DMS53 (cell line): ENCODE measurements at regions not wholly inside any gene's neighbourhood (a gene's known extent, or its start where the extent isn't known, plus 50 kb on each side); places are given as distances from the start of the nearest gene placed in this dataset.
"Not testable (repeated sequence)": the region's sequence is repeated elsewhere in the genome, so short reads cannot be mapped to it uniquely, and the experiment has no call there.

Source experiments
- DNase-seq: peaks from one replicate; lab custom pipeline; 2025; lab: John Stamatoyannopoulos, UW

DNA sequence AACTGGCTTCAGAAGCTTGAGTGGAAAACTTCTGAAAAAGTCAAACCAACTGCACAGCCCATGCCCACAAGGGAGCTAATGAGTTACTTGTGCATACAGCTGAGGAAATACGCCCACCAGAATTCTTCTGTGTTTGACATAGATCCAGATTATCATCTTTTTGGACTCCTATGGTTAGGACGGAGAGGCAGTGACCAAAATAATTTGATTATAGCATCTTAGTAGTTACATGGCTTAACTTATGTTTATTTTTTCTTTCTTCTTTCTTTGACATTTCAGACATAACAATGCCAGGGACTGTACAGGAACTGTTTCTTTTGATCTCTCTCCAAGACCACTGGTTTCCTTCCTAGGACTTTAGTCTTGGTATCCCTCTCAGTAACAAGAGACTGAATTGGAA, 246.1 kb upstream of the RASGRP1 start:
- no peak for DNase-seq

DNA sequence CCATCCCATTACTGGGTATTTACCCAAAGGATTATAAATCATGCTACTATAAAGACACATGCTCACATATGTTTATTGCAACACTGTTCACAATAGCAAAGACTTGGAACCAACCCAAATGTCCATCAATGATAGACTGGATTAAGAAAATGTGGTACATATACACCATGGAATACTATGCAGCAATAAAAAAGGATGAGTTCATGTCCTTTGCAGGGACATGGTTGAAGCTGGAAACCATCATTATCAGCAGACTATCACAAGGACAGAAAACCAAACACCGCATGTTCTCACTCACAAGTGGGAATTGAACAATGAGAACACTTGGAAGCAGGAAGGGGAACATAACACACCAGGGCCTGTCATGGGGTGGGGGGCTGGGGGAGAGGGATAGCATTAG, 249.6 kb upstream of the RASGRP1 start:
- not testable (repeated sequence) for DNase-seq

DNA sequence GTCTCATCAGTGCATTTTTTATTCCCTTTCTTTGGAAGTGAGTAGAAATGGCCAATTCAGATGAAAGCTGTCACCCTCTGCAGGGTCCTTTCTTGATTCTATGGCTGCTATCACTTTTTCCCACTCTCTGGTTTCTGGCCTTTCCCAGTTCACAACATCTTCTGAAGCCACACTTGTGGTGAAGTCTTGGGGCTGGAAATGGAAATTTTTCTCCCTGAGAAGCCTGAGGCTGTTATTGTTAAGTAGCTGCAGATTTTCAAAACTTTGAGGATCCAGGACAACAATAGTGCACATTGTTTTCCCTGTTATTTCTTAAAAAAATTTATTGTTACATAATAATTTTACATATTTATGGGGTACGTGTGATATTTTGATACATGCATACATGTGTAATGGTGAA, 250.3 kb upstream of the RASGRP1 start:
- DNase-seq, result no peak

DNA sequence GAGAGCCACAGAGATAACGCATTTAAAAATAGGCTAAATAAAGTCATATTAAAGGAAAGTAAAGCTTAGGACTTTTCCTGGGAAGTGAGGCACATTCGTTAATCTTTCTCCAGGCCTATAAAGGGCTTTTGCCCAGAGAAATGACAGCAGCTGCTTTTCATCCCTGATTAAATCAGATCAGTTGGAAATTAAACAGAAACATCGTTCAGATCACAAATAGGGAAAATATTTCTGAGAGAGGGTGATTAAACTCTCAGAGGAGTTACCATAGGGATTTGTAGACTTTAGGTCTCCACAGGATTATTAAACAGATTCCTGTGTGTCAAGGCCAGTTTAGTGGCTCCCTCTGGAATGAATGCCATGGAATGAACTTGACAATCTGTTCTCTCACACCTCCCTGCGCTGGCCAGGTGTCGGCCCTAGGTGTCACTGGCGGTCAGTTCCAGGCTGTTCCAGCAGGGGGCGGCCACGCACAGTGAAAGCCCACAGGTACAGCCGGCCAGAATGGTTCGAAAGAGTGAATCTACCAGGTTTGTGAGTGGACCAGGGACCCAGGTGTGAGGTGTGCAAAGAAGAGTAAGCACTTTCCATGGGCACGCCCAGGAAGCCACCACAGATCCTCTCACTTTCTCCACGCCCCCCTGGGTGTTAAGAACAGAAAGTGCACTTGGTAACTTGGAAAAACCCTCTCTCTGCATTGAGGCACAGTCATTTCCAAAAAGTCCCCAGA, 253.0 kb upstream of the RASGRP1 start:
- peak; percentile 87 for DNase-seq

DNA sequence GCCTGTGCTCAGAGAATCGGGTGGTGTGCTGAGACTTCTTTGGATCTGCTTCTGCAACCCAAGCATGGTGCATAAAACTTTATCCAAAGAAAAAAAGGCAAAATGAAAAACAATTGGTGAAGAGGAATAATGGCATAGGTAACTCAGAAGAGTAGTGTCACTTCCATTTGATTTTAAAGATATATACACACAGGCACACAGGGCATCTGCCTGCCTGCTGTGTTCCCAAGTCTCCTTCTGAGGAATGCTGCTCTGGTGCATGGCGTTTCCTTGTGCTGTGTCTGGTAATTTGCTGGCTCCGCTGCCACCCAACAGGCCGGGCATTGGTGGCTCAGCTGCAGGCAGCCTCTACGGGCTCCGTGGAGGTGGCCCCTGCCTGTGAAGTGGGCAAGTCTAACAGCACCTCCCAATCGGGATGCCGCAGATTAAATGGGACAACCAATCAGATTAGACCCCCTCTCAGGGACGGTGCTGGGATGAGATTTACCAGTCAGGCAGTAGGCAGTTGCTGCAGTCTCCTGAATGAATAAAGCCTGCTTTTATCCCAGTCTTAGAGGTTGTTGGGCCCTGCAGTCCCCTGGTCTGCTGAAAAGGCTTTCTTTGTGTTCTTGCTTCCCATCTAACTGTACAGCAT, 253.7 kb upstream of the RASGRP1 start:
- DNase-seq, result no peak

DNA sequence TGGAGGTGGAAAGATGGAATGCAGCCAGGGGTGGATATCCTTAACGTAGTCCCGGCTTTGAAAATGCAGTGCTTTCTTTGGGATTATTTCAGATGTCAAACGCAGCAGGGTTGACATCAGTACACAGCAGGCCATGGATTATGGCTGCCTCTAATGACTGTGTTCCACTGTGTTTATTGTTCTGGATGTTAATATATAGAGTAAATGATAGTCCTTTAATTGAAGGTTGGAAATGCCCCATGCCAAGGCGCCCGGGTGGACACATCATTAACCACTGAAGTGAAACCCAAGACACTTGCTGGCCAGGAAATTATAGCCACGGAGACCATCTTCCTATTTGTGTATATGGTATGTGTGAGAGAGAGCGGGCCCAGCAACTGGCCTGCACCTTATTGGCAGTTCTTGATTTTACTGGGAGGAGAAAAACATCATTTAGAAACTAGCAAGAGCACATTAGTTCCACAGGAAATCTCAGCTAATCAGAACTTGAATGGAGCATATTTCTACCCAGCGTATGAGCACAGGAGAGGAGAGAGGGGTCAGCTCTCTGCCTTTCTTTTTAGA, 254.9 kb upstream of the RASGRP1 start:
- no peak for DNase-seq

DNA sequence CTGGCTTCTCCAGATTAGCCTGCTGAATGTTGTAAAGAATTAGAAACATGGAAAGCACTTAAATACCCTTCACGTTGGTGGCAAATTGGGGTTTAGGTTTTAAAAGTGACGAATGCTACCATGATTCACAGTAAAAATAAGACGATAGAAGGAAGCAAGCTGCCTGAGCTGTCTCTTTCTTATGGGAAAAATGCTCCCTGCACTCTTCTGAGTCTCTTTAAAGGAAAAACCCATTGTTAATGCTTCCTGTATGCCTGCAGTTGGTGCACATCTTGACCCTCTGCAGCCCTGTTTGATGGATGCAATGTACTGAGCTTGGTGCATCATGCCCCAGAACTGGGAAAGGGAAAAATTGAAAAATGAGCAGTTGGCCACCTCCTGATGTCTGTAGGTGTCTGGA, 258.6 kb upstream of the RASGRP1 start:
- DNase-seq, result no peak

DNA sequence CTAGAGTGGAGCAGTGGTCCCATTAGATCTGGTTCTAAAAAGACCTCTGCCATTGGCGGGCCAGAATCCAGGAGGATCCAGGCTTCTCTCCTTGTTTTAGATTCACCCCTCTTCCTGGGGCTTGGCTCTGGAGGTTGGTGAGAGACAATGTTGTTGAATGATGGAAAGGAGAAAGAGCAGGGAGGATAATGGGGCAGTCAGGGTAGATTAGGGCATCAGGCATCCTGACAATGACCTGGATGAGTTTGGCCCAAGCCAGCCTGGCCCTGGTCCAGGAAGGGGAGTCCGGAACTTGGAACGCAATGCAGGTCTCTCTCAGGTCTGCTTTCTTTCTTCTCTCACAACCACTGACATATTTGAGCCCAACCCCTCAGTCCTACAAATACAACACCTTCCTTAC, 260.1 kb upstream of the RASGRP1 start:
- no peak for DNase-seq

DNA sequence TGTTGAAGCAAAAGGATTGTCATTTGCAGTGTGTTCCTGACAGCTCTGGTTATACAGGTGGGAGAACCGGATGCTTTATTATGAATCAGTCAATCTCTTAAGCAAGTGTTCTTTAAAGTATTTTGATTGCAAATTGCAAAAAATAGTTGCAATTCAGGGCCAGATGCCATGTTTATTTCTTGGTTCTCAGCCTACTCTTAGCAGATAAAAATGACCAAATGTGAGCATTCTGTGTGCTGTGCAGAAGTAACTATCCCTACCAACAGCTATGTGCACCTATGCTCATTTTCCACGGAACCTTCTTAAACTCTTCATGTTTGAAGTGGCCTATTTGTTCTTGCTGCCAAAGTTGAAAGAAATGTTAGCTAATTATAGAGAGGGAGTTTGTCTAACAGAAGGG, 262.3 kb upstream of the RASGRP1 start:
- no peak for DNase-seq

DNA sequence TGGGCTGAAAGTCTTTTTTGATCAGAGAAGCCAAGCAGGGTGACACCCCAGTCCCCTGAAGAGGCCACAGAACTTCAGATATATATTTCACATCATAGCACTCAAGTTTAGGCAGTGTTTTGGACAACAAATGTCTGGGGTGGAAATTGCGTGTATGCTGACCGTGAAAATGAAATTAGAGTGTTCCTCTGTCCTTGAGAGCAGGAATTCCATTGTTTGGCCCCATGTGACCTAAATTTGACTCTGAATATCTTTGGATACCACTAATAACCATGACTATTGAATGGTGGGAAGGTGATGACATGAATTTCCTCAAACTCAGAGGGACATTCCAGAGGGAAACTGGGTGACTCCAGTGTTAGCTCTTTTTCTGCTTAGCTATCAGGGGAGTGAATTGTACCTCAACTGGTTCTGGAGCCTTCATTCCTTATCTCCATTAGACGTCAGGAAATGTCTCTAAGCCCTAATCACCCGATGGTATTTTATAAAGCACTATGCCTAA, 263.5 kb upstream of the RASGRP1 start:
- DNase-seq, result no peak

DNA sequence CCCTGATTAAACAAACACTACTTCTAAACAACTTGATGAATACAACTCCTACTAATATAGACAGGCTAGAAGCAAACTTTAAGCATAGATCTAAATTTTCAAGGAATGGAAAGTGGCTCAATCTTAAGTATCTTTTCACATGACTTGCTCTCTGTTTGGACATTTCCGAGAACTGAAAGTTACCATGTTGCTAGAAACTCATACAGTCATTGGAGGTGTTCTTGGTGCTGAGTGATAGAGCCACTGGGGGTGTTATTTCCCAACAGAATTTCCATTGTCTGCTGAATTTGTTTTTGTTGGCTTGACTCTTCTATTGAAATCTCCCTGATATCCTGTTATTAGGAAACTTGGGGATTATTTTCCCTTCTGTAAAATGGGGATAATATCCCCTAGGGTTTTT, 264.5 kb upstream of the RASGRP1 start:
- DNase-seq, result no peak

DNA sequence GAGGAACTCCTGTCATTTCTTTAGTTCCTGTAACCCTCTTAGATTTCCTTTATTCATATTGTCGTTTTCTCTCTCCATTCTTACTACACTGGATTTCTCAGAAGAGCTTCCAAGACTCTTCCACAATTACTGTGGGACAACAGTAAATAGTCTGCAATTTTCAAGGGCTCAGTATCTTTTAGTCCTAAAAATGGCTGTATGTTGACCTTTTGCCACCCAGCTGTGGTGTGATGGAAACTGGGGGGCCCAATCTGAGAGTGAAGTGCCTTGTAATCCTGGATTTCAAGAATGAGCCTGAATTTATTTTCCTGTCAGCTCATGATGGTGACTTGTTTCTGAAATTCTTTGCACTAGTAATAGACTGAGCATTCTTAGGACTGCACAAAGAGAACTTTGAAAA, 277.6 kb upstream of the RASGRP1 start:
- DNase-seq, result no peak

DNA sequence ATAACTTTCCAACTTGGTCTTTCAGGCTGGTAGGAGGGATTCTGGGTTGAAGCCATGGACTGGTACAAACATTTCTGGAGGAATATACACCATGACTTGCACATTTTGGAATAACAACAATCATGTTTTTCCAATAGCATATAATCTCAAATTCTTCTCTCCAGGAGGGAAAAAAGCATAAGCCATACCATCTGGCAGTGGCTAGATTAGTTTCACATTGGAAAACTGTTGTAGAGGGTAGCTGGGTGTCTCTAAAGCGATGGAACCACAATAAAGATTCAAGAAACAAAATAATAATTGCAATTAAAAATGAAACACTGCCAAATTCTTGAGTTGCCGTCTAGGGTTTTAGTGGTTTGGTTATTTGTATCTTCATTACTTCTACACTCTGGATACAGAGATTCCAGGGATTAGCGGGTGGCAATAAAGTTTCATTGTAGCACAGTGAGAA, 278.5 kb upstream of the RASGRP1 start:
- no peak for DNase-seq

DNA sequence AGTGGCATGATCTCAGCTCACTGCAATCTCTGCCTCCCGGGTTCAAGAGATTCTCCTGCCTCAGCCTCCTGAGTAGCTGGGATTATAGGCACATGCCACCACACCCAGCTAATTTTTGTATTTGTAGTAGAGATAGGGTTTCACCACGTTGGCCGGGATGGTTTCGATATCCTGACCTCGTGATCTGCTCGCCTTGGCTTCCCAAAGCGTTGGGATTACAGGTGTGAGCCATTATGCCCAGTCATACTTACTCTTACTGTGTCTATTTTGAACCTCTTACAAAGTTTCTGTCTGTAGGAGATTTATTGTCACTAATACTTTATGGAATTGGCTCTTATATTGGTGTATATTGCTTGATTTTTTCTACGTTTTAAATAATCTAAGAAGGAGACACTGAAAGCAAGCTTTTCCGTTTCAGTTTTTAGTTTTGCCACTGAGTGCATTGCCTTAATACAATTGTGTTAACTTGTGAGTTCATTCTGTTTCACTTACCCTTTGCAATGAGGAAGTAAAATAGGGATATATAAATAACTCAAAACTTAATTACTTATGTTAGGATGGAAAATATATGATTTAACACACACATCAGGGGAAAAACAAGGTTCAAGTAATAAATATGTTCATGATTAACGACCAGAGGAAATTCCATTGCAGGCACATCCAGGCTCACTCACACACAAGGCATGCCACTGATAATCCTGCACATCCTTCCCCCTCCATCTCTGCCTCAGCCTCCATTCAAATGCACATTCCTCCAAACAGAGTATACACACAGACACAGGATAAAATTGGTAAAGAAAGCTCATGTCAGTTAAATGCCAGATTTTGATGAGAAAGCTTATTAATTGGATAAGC, 279.3 kb upstream of the RASGRP1 start:
- DNase-seq, result no peak

DNA sequence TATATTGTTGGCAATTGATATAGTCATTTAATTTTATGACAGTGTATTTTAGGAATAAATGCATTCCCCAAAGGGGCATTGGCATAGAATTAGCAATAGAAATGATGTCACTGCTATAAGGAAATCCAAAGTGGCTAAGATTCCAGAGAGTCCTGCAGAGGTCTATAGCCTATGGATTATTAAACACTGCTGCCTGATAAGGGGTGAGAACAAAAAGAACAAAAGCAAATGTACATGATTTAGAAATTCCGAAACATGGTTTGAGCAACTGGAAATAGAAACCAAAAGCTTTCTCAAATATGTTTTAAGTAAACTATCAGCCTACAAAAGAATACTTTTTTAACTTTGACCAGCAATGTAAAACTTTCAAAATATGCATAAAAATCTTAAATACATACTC, 280.1 kb upstream of the RASGRP1 start:
- no peak for DNase-seq

DNA sequence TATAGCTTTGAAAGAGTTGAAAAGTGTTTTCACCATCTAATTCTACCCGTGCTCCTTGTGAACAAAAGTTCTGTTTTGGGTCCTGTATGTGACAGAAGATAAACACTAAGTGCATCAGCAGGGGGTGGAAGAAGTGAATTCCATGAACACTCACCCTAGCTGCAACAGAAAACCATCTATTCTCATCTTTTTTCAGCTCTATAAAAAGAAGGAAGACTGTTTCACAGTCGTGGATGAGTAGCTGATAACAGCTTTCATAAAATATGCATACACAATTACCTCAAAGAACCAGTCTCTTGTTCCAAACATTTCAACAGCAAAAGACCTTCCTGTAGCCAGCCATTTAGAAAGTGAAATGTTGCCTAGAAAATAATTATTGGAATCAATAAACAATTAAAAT, 281.7 kb upstream of the RASGRP1 start:
- DNase-seq, result no peak

DNA sequence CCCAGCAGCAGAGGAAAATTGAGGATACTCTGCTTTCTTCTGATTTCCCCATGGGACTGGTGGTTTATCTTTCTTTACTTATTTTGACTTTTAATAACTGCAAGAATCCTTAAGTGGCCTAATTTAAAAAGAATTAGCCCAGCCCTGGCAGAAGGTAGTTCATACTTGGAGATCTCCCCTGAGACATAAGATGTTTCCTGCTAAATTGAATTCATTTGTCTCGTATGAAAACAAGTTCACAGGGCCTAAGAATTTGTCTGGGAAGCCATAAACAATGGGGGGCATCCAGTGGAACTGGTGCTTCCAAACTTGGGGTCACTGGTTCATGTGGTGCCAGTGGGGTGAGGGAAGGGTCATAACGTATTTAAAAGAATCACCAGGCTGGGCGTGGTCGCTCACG, 283.1 kb upstream of the RASGRP1 start:
- DNase-seq, result no peak

DNA sequence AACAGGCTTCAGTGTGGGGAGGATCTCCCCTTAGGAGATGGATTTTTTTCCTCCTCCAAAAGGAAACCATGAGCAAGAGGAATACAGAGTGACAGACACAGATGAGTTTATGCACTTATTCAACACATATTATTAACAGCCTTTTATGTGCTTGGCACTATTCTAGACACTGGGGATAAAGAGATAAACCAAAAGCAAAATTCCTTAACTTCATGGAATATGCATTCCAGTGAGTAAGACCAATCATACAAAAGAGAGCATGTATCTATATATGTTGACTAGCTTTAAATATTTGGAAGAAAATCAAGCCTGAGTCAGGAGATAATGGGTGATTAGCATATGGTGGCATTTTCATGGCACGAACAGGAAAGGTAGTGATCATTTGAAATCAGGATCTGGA, 284.4 kb upstream of the RASGRP1 start:
- DNase-seq, result no peak

DNA sequence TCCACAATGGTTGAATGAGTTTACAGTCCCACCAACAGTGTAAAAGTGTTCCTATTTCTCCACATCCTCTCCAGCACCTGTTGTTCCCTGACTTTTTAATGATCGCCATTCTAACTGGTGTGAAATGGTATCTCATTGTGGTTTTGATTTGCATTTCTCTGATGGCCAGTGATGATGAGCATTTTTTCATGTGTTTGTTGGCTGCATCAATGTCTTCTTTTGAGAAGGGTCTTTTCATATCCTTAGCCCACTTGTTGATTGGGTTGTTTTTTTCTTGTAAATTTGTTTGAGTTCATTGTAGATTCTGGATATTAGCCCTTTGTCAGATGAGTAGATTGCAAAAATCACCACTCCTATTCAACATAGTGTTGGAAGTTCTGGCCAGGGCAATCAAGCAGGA, 287.6 kb upstream of the RASGRP1 start:
- not testable (repeated sequence) for DNase-seq

DNA sequence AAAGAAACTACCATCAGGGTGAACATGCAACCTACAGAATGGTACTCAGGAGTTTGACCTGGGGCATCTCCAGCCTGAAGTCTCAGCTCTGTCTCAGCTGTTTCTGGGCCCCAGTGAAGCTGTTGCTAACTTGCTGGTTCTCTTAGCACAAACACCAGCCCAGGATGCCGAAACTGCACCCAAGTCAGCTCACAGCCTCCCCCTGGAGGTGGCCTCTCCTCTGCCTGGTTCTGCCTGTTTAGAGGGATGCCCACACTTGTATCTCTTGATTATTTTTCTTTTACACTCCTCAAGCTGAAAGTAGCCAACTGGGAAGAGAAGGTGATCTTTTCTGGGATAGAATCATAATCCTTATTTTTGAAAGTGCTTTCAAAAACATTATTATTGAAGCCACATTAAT, 289.0 kb upstream of the RASGRP1 start:
- peak; percentile 56 for DNase-seq

DNA sequence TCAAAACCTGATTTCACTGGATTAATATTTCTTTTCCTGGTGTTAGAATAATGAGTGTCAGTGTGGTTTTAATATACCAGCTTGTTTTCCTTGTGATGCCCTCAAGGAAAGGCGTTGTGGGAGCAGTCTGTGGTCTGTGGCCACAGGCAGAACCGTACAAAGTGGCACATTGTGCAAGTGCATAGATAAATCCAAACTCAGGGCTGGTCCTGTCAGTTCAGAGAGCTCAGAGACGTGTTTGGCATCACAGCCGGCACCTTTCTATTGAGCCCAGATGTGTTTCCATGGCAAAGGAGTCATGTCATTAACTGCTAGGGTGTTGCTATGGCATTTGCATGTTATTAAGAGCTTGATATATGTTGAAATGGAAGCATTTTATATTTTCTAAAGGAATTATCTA, 289.9 kb upstream of the RASGRP1 start:
- no peak for DNase-seq

DNA sequence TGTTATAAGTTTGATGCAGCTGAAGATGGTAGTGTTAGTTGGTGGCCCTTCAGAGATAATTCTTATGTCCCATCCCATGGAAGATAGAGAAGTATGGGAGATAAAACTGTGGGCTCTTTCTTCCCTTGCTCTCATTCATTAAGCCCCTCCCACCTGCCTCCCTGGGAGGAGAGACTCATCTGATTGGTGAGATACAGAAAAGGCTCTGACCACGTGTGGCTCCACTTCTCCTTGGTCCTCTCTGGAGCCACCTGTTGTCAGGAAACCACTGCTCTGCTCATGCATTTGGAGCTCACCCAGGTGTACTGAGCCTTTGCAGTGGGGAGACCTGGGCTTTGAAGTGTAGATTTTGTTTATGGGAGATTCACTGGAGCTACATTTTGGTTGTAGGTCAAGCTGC, 293.2 kb upstream of the RASGRP1 start:
- peak; percentile 11 for DNase-seq

DNA sequence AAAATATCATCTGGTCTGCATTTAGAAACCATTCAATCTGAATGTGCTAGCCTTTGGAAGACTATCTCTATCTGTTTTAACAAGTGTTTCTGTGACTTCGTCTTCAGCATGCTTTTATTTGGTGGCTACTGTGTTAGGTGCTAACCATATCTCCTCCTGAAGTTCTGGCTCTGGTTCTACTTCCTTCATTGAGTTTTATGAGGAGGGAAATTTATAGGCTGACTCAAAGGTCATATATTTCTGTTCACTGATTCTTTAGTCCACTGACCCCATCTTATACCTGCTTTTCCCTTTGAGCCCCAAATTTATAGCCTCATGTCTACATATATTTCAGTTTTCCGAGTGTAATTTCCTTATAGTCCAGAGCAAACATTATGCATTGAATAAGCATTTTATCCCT, 295.0 kb upstream of the RASGRP1 start:
- no peak for DNase-seq
